GM23338 (cell line): ENCODE measurements at regions not wholly inside any gene's neighbourhood (a gene's known extent, or its start where the extent isn't known, plus 50 kb on each side); places are given as distances from the start of the nearest gene placed in this dataset.

Experiments used
- ATAC-seq: fragments of 200-7000 bp; cut with Tn5 transposase; 3 replicates; pipeline ENCODE4 v1.9.1; 2020
- DNase-seq: peaks from one replicate; pipeline ENCODE4 v3.0.0-alpha.2; 2015; ENCODE audit warnings: low spot score
- H2AFZ ChIP-seq: fragments of 200-600 bp; sonication (generic); 2 replicates; pipeline ENCODE4 v1.8.0; 2016; ENCODE audit warnings: antibody characterized with exemption, mild to moderate bottlenecking, moderate library complexity
- H3F3A ChIP-seq: fragments of 200-600 bp; sonication (generic); replicated peaks from 2 replicates; pipeline ENCODE4 v1.8.0; 2017; ENCODE audit warnings: antibody characterized with exemption, mixed run types, low read depth
- H3K27ac ChIP-seq: fragments of 200-600 bp; sonication (generic); 2 replicates; pipeline ENCODE4 v1.6.1; 2016; ENCODE audit warnings: low read depth
- H3K27me3 ChIP-seq: fragments of 200-600 bp; sonication (generic); 2 replicates; pipeline ENCODE4 v1.8.0; 2016; ENCODE audit warnings: mild to moderate bottlenecking, mixed run types, moderate library complexity; ENCODE audit not compliant: insufficient read depth
- H3K36me3 ChIP-seq: fragments of 200-600 bp; sonication (generic); 2 replicates; pipeline ENCODE4 v1.8.0; 2016; ENCODE audit warnings: mild to moderate bottlenecking; ENCODE audit not compliant: insufficient read depth
- H3K4me1 ChIP-seq: fragments of 200-600 bp; sonication (generic); 2 replicates; pipeline ENCODE4 v1.8.0; 2016; ENCODE audit warnings: mild to moderate bottlenecking, moderate library complexity; ENCODE audit not compliant: insufficient read depth
- H3K4me2 ChIP-seq: fragments of 200-600 bp; sonication (generic); 2 replicates; pipeline ENCODE4 v1.7.1; 2017; ENCODE audit warnings: mixed run types
- H3K4me3 ChIP-seq: fragments of 200-600 bp; sonication (generic); 2 replicates; pipeline ENCODE4 v1.6.1; 2016; ENCODE audit warnings: mixed run types
- H3K79me2 ChIP-seq: fragments of 200-600 bp; sonication (generic); replicated peaks from 2 replicates; pipeline ENCODE4 v1.8.0; 2017; ENCODE audit warnings: mild to moderate bottlenecking; ENCODE audit not compliant: insufficient read depth
- H3K9me2 ChIP-seq: fragments of 200-600 bp; sonication (generic); 2 replicates; pipeline ENCODE4 v1.8.0; 2017; ENCODE audit not compliant: insufficient read depth
- H4K20me1 ChIP-seq: fragments of 200-600 bp; sonication (generic); replicated peaks from 2 replicates; pipeline ENCODE4 v1.8.0; 2017; ENCODE audit warnings: mild to moderate bottlenecking; ENCODE audit not compliant: insufficient read depth
- H3K27ac Mint-ChIP-seq: 2 replicates; pipeline ENCODE4 v1.8.0; 2020; ENCODE audit warnings: inconsistent platforms, mild to moderate bottlenecking, moderate library complexity, mixed read lengths
- H3K27me3 Mint-ChIP-seq: 3 replicates; pipeline ENCODE4 v1.8.0; 2022; ENCODE audit warnings: low read depth, mild to moderate bottlenecking, moderate library complexity, mixed read lengths, inconsistent platforms; ENCODE audit not compliant: insufficient read depth, poor library complexity
- H3K36me3 Mint-ChIP-seq: 3 replicates; pipeline ENCODE4 v1.8.0; 2021; ENCODE audit warnings: low read depth, mild to moderate bottlenecking, inconsistent platforms, moderate library complexity, mixed read lengths
- H3K4me1 Mint-ChIP-seq: 3 replicates; pipeline ENCODE4 v1.8.0; 2020; ENCODE audit warnings: mild to moderate bottlenecking, inconsistent platforms, mixed read lengths
- H3K4me3 Mint-ChIP-seq: 3 replicates; pipeline ENCODE4 v1.8.0; 2021; ENCODE audit warnings: moderate library complexity, mild to moderate bottlenecking, inconsistent platforms, mixed read lengths
- H3K9me3 Mint-ChIP-seq: 3 replicates; pipeline ENCODE4 v1.8.0; 2020; ENCODE audit warnings: moderate library complexity, mild to moderate bottlenecking, inconsistent platforms, mixed read lengths
- EZH2 ChIP-seq: fragments of 200-600 bp; sonication (generic); IDR thresholded peaks from one replicate; pipeline ENCODE4 v1.8.0; 2017; ENCODE audit warnings: antibody characterized with exemption, mild to moderate bottlenecking, low read depth; ENCODE audit not compliant: unreplicated experiment
- JUNB ChIP-seq: IDR thresholded peaks from one replicate; pipeline ENCODE4 v1.6.1; 2016; ENCODE audit warnings: antibody characterized with exemption; ENCODE audit not compliant: unreplicated experiment
- NANOG ChIP-seq: IDR thresholded peaks from 2 replicates; pipeline ENCODE4 v1.6.1; 2016; ENCODE audit warnings: antibody characterized with exemption, borderline replicate concordance
- POLR2AphosphoS5 ChIP-seq: IDR thresholded peaks from 2 replicates; pipeline ENCODE4 v1.6.1; 2016; ENCODE audit warnings: antibody characterized with exemption, low read depth
- REST ChIP-seq: IDR thresholded peaks from one replicate; pipeline ENCODE4 v1.6.1; 2018; ENCODE audit warnings: antibody characterized with exemption; ENCODE audit not compliant: unreplicated experiment
- STAT1 ChIP-seq: IDR thresholded peaks from one replicate; pipeline ENCODE4 v1.6.1; 2016; ENCODE audit warnings: antibody characterized with exemption; ENCODE audit not compliant: unreplicated experiment
- TF ChIP-seq, protein P1 (sequence below): fragments of 250-450 bp; sonication (Bioruptor Pico); IDR thresholded peaks from 2 replicates; pipeline ENCODE4 v1.5.0; 2020; ENCODE audit warnings: mild to moderate bottlenecking, moderate library complexity

DNA sequence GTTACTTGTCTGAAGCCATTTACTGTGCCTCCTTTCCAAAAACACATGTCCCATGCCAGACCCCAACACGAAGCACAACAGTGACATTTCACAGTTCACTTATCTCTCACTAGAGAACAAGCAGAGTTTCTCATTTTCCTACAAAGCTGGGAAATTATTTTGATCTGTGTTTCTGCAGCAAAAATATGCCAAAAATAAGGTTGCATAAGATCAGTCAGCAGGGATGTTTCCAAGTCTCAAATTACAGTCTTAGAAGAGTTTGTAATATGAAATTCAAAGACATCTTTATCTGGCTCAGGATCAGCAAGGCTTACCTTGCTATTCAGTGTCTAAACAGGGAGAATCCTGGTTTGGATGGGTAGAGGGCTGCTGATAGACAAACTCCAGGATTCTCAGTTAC lies 75.5 kb downstream of the GJD2 start (continued):
- TF ChIP-seq STAT1 (no peak), POLR2AphosphoS5 (no peak), NANOG (no peak), JUNB (no peak)

DNA sequence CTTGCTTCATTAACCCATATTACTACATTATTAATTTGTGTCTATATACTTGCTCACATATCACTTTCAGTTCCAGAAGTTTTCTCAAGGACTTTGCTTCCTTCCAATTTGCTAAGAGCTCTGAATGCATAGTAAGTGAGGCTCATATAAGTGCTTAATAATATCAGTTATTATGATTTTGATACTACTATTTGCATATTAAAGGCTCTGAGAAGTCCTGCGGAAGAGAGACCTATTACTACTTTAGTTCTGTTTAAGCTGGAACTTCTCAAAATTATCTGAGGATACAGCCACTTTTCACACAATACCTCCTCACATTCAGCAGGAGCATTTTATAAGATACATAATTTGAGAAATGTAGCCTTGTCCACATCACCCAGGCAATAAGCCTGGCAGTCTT lies 81.6 kb downstream of the GJD2 start:
- H3K9me3 Mint-ChIP-seq: no peaks in the 10 kb centered on the region
- no peaks in the 10 kb centered on the region for H3K4me1 Mint-ChIP-seq
- no peak for DNase-seq
- H3K9me2 ChIP-seq: no peaks in the 10 kb centered on the region
- H3K36me3 ChIP-seq: no peaks in the 10 kb centered on the region
- H3K27me3 ChIP-seq: no peaks in the 10 kb centered on the region
- TF ChIP-seq STAT1: no peak
- H3K27ac Mint-ChIP-seq: no peak overlapping the region
- H3K27me3 Mint-ChIP-seq: no peaks in the 10 kb centered on the region
- no peak overlapping the region for H3K4me2 ChIP-seq
- no peaks in the 10 kb centered on the region for H3K4me1 ChIP-seq
- no peaks in the 10 kb centered on the region for H3K79me2 ChIP-seq
- no peak overlapping the region for H2AFZ ChIP-seq
- H3K27ac ChIP-seq: no peak overlapping the region
- no peaks in the 10 kb centered on the region for H4K20me1 ChIP-seq
- no peaks in the 10 kb centered on the region for H3K36me3 Mint-ChIP-seq
- H3K4me3 ChIP-seq: no peak overlapping the region
- no peak for ATAC-seq
- H3K4me3 Mint-ChIP-seq: no peak overlapping the region
- H3F3A ChIP-seq: no peaks in the 10 kb centered on the region

- no peak for ATAC-seq
- Histone ChIP-seq H3K36me3 (no peaks in the 10 kb centered on the region), H3K4me2 (no peak overlapping the region), H3K4me1 (no peaks in the 10 kb centered on the region), H3F3A (no peaks in the 10 kb centered on the region), H3K27ac (no peak overlapping the region), H2AFZ (no peak overlapping the region), H3K27me3 (no peaks in the 10 kb centered on the region), H3K4me3 (no peak overlapping the region), H3K79me2 (no peaks in the 10 kb centered on the region), H4K20me1 (no peaks in the 10 kb centered on the region), H3K9me2 (no peaks in the 10 kb centered on the region)
- no peak for TF ChIP-seq REST
- TF ChIP-seq, protein P1, sequence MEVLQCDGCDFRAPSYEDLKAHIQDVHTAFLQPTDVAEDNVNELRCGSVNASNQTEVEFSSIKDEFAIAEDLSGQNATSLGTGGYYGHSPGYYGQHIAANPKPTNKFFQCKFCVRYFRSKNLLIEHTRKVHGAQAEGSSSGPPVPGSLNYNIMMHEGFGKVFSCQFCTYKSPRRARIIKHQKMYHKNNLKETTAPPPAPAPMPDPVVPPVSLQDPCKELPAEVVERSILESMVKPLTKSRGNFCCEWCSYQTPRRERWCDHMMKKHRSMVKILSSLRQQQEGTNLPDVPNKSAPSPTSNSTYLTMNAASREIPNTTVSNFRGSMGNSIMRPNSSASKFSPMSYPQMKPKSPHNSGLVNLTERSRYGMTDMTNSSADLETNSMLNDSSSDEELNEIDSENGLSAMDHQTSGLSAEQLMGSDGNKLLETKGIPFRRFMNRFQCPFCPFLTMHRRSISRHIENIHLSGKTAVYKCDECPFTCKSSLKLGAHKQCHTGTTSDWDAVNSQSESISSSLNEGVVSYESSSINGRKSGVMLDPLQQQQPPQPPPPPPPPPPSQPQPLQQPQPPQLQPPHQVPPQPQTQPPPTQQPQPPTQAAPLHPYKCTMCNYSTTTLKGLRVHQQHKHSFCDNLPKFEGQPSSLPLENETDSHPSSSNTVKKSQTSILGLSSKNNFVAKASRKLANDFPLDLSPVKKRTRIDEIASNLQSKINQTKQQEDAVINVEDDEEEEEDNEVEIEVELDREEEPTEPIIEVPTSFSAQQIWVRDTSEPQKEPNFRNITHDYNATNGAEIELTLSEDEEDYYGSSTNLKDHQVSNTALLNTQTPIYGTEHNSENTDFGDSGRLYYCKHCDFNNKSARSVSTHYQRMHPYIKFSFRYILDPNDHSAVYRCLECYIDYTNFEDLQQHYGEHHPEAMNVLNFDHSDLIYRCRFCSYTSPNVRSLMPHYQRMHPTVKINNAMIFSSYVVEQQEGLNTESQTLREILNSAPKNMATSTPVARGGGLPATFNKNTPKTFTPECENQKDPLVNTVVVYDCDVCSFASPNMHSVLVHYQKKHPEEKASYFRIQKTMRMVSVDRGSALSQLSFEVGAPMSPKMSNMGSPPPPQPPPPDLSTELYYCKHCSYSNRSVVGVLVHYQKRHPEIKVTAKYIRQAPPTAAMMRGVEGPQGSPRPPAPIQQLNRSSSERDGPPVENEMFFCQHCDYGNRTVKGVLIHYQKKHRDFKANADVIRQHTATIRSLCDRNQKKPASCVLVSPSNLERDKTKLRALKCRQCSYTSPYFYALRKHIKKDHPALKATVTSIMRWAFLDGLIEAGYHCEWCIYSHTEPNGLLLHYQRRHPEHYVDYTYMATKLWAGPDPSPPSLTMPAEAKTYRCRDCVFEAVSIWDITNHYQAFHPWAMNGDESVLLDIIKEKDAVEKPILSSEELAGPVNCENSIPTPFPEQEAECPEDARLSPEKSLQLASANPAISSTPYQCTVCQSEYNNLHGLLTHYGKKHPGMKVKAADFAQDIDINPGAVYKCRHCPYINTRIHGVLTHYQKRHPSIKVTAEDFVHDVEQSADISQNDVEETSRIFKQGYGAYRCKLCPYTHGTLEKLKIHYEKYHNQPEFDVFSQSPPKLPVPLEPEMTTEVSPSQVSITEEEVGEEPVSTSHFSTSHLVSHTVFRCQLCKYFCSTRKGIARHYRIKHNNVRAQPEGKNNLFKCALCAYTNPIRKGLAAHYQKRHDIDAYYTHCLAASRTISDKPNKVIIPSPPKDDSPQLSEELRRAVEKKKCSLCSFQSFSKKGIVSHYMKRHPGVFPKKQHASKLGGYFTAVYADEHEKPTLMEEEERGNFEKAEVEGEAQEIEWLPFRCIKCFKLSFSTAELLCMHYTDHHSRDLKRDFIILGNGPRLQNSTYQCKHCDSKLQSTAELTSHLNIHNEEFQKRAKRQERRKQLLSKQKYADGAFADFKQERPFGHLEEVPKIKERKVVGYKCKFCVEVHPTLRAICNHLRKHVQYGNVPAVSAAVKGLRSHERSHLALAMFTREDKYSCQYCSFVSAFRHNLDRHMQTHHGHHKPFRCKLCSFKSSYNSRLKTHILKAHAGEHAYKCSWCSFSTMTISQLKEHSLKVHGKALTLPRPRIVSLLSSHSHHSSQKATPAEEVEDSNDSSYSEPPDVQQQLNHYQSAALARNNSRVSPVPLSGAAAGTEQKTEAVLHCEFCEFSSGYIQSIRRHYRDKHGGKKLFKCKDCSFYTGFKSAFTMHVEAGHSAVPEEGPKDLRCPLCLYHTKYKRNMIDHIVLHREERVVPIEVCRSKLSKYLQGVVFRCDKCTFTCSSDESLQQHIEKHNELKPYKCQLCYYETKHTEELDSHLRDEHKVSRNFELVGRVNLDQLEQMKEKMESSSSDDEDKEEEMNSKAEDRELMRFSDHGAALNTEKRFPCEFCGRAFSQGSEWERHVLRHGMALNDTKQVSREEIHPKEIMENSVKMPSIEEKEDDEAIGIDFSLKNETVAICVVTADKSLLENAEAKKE (CRISPR knock-in tag): no peak
- TF ChIP-seq JUNB: no peak
- TF ChIP-seq STAT1: no peak
- TF ChIP-seq NANOG: no peak
- no peak for TF ChIP-seq EZH2
- H3K27ac Mint-ChIP-seq: no peak overlapping the region
- H3K4me1 Mint-ChIP-seq: no peaks in the 10 kb centered on the region; the same call in 1 of the 3 replicates
- H3K36me3 Mint-ChIP-seq: no peaks in the 10 kb centered on the region
- no peak for DNase-seq
- no peaks in the 10 kb centered on the region for H3K9me3 Mint-ChIP-seq
- H3K27me3 Mint-ChIP-seq: no peaks in the 10 kb centered on the region
- no peak overlapping the region for H3K4me3 Mint-ChIP-seq
Measured at GRCh38 chr15:34665498-34666116, 82.2 kb upstream of the GOLGA8B start.
